HG03432 (cell line): ENCODE measurements at regions not wholly inside any gene's neighbourhood (a gene's known extent, or its start where the extent isn't known, plus 50 kb on each side); places are given as distances from the start of the nearest gene placed in this dataset.
"Not testable (repeated sequence)": the region's sequence is repeated elsewhere in the genome, so short reads cannot be mapped to it uniquely, and the experiment has no call there.

Source experiments
- ATAC-seq: cut with Tn5 transposase; IDR thresholded peaks from one replicate; pipeline ENCODE4 v1.9.1; 2021; ENCODE audit warnings: mild to moderate bottlenecking, moderate library complexity; ENCODE audit not compliant: unreplicated experiment

- ATAC-seq = no peak
Measured at GRCh38 chr5:156006026-156006647, 320.8 kb upstream of the SGCD start.

DNA sequence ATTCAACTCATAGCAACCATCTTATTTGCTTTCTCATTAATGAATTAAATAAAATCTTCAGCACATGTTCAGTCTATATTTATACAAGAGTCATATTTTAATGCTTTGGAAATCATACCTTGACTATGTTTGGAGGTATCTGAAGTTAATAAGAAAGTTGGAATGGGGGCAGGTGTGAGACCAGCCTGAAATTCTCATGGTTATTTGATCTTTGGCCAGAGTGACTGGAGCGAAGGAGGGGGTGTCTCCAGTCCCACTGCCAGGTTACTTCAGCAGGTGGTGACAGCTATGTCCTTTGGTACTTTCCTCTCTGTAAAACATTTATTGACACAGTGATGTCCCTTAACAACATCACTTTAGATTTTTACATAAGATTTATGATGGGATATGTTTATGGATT is 318.1 kb upstream of the SGCD start:
- ATAC-seq = no peak

- ATAC-seq = no peak
Measured at GRCh38 chr5:156009583-156009982, 317.4 kb upstream of the SGCD start.

DNA sequence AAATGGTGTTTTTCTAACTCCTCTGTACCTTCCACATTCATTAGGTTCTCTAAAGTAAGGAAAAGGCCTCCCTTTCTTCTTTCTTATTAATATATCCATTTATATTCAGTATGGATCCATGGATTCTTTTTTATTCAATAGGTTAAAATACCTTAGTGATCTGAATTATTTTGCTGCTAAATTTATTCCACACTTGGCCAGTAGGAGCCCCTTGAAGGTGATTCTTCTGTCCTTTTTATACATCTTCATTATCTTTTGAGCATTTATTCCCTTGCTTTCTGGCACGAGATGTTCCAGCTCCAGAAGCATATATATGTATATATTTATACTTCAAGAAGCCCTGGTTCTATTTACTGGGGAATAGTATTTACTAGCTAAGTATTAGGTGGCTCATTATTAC is 311.8 kb upstream of the SGCD start:
- no peak for ATAC-seq

GRCh38 chr5:156019130-156019529 is 307.8 kb upstream of the SGCD start:
- ATAC-seq = no peak

DNA sequence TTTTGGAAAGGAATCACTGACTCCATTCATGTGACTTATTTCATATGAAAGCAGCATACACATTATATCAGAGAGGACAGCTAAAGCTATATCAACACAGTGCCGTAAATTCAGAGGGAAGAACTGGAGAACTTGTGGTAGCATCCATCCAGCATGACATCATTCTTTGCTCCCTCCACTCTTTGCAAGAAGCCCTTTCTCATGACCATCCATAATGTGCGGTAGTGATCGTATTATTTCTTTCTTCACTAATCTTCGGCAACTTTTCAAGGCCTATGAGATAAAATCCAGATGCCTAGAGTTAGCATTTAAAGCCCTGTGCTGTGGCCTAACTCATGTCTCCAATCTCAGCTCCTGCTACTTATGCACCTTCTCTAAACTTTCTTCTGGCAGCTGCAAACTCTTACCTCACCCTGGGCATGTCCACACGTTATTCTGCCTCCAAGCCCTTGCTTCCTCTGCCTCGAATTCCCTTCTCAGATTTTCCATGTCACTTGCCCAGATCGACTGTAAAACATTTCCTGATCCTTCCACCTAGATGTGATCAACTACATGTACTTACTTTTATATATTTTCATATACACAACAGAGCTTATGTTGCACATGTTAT is 307.3 kb upstream of the SGCD start:
- ATAC-seq = no peak

GRCh38 chr5:156020647-156021046 is 306.3 kb upstream of the SGCD start:
- no peak for ATAC-seq

DNA sequence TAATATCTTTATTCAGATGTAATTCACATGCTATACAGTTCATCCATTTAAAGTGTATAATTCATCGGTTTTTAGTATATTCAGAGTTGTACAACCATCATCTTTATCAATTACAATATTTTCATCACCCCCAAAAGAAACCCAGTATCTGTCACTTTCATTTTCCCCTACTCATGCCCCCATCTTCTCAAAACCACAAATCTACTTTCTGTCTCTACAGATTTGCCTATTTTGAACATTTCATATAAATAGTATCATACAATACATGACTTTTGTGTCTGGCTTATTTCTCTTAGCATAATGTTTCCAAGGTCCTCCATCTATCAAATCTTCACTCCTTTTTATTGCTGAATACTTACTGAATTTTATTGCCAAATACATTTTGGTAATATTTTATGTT is 305.1 kb upstream of the SGCD start:
- peak; percentile 65 for ATAC-seq

DNA sequence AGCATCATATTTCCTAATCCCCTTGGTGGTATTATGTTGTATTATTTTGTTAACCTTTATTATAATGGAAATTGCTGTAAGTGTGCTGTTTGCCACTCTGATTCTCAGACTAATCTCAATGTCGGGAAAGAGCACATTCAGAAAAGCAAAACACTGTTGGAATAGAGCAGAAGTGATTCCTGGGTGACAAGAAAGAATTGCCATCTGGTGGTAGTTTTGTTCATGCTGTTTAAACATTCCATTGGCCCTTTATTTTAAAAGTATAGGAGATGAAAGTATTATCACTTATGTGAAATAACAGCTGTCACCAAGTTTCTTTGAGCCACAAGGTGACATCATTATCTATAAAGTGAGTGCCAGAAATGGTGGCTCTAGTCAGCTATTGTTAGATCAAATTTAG is 301.3 kb upstream of the SGCD start:
- ATAC-seq = no peak

GRCh38 chr5:156031181-156031580 is 295.8 kb upstream of the SGCD start:
- no peak for ATAC-seq

- ATAC-seq = no peak
Measured at GRCh38 chr5:156036640-156037039, 290.3 kb upstream of the SGCD start.

GRCh38 chr5:156037151-156037909 is 289.6 kb upstream of the SGCD start:
- no peak for ATAC-seq

- no peak for ATAC-seq
Measured at GRCh38 chr5:156042726-156043125, 284.2 kb upstream of the SGCD start.

GRCh38 chr5:156043351-156043750 is 283.6 kb upstream of the SGCD start:
- ATAC-seq = no peak

DNA sequence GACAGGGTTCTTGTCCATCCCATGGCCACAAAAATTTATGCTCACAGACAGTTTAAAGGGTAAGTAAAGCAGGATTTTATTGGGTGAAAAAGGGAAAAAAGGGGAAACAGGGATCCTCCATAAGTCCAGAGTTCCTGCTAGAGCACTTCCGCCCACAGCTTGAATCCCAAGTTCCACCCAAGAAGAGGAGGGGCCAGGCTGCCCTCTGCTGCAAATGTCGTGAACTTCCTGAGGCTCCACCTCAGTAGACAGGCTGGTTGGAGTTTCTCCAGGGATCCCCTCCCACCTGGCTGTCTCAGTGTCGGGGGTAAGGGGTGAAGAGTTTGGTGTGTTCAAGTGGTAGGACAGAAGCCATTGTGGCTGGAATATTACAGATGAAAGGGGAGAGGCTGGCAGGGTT is 275.0 kb upstream of the SGCD start:
- no peak for ATAC-seq

- no peak for ATAC-seq
Measured at GRCh38 chr5:156052656-156053055, 274.3 kb upstream of the SGCD start.

DNA sequence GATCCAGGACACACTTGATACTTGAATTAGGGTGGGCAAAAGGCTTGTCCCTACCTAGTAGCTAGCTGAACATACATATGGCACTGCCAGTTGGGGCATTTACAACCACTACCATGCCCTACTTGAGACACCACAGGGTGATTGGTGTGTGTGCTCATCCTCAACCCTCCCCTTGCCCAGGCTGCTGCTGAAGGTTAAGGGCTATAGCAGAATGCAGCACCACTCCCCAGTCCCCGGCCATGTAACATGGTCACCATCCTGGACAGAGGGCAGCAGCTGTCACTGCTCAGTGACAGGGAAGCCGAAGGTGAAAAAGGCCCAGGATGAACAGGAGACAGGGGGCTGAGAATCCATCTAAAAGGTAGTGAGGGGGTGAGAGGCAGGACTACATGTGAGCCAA is 273.9 kb upstream of the SGCD start:
- no peak for ATAC-seq

DNA sequence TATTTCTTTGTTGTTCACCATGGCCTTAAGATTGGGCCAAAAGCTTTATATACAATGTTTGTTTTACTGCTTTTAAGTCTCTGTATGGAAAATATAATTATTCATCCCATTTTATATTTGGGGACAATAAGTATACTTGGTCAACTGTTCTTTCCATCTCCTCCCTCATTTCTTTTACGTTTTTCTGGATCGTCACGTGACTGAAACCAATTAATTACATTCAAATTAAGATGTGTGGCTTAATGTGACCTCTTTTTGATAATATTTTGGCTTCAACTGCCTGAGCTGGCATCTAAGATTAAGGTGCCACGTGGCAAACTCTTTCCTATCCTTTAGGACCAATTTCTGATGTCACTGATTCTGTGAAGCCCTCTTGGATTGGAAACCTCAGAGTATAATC is 250.1 kb upstream of the SGCD start:
- ATAC-seq = no peak

- no peak for ATAC-seq
Measured at GRCh38 chr5:156087577-156088110, 239.3 kb upstream of the SGCD start.

DNA sequence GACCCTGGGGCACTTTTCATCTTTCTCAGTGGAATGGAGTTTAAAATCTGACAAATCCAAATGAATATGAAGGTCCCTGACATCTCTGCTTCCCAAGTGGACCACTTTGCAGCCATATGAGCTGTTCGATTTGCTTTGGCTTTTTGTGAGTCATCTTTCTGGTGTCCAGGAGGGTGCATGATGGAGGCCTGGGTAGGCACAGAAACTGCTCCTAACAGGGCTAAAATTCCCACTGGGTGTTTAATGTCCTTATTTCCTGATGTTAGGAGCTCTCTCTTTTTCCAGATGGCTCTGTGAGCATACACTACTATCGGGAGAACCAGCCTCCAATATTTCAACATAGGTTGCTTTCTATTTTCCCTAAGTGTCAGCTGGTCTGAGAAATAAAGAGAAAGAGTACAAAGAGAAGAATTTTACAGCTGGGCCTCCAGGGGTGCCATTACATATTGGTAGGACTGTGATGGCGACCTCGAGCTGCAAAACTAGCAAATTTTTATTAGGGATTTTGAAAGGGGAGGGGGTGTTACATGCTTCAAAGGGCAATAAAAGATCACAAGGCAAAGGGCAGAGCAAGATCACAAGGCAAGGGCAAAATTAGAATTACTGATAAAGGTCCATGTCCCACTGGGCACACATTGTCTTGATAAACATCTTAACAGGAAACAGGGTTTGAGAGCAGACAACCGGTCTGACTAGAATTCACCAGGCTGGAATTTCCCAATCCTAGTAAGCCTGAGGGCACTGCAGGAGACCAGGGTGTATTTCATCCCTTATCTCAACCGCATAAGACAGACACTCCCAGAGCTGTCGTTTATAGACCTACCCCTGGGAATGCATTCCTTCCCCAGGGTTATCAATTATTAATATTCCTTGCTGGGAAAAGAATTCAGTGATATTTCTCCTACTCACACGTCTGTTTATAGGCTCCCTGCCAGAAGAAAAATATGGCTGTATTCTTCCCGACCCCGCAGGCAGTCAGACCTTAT is 236.7 kb upstream of the SGCD start:
- not testable (repeated sequence) for ATAC-seq

DNA sequence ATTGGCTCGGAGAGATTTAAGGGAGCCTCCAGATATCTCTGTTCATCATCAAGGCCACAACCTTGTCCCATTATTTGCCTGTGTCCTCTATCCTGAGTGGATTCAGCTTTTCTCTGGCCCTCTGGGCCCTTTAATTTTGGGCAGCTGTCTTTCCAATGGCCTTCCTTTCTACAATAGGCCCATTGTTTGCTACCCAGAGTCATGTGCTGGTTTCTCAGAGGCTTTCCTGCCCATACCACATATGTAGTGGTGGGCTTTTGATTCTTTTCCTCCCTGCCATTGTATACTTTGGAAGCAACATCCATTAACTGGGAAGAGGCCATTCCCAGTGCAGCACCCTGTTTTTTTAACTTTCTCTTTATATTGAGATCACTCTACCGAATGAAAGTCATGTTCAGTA is 233.9 kb upstream of the SGCD start:
- no peak for ATAC-seq
